Thoracic aorta (tissue), 2 donors: ENCODE measurements at regions not wholly inside any gene's neighbourhood (a gene's known extent, or its start where the extent isn't known, plus 50 kb on each side); places are given as distances from the start of the nearest gene placed in this dataset.

Source experiments
- ATAC-seq: fragments of 150-250 bp; one replicate; pipeline ENCODE4 v1.8.0; 2017; ENCODE audit warnings: low read depth; ENCODE audit not compliant: insufficient number of reproducible peaks, low FRiP score
- DNase-seq: peaks from one replicate; pipeline ENCODE4 v3.0.0-alpha.2; 2020; ENCODE audit warnings: low spot score
- H3K27ac ChIP-seq, 2 donors: fragments of 200-600 bp; sonication (generic); 1 replicate in 1 of 2; 2 replicates in 1 of 2; pipeline ENCODE4 v1.5.1; 2016; ENCODE audit warnings: mild to moderate bottlenecking in 2 of 2, moderate library complexity in 2 of 2
- H3K27me3 ChIP-seq: fragments of 200-600 bp; sonication (generic); replicated peaks from 2 replicates; pipeline ENCODE4 v1.6.0; 2016; ENCODE audit warnings: mild to moderate bottlenecking; ENCODE audit not compliant: insufficient read depth
- H3K36me3 ChIP-seq: fragments of 200-600 bp; sonication (generic); one replicate; pipeline ENCODE4 v1.5.1; 2016
- H3K4me1 ChIP-seq, 2 donors: fragments of 200-600 bp; sonication (generic); 1 replicate in 1 of 2; 2 replicates in 1 of 2; pipeline versions ENCODE4 v1.5.1 to v1.6.0; 2016; ENCODE audit warnings: low read depth in 2 of 2, mild to moderate bottlenecking in 1 of 2; ENCODE audit not compliant: control insufficient read depth in 1 of 2
- H3K4me3 ChIP-seq: fragments of 200-600 bp; sonication (generic); 2 replicates; pipeline ENCODE4 v1.5.1; 2016; ENCODE audit warnings: mild to moderate bottlenecking
- H3K9me3 ChIP-seq: fragments of 200-600 bp; sonication (generic); 2 replicates; pipeline ENCODE4 v1.5.1; 2016
- CTCF ChIP-seq: fragments of 200-600 bp; sonication (generic); IDR thresholded peaks from one replicate; pipeline ENCODE4 v1.5.1; 2019; ENCODE audit warnings: antibody characterized with exemption

GRCh38 chr12:30484658-30485057 is 211.0 kb downstream of the IPO8 start:
- ATAC-seq, result no peak
- Histone ChIP-seq H3K36me3 (no peaks in the 10 kb centered on the region), H3K27ac (no peak overlapping the region), H3K4me1 (no peaks in the 10 kb centered on the region), H3K4me3 (no peak overlapping the region), H3K9me3 (no peaks in the 10 kb centered on the region), H3K27me3 (no peaks in the 10 kb centered on the region)
- TF ChIP-seq CTCF, result no peak
- no peak for DNase-seq

GRCh38 chr12:30482650-30483049 is 213.0 kb downstream of the IPO8 start:
- Histone ChIP-seq H3K4me1 (no peaks in the 10 kb centered on the region), H3K27me3 (no peaks in the 10 kb centered on the region), H3K27ac (no peak overlapping the region), H3K4me3 (no peak overlapping the region), H3K9me3 (no peaks in the 10 kb centered on the region), H3K36me3 (no peaks in the 10 kb centered on the region)
- ATAC-seq, result no peak
- DNase-seq, result no peak
- no peak for TF ChIP-seq CTCF

GRCh38 chr12:30473274-30473673 is 222.4 kb downstream of the IPO8 start:
- Histone ChIP-seq H3K4me1 (no peaks in the 10 kb centered on the region), H3K27me3 (no peaks in the 10 kb centered on the region), H3K27ac (no peak overlapping the region), H3K36me3 (no peaks in the 10 kb centered on the region), H3K4me3 (no peak overlapping the region), H3K9me3 (no peaks in the 10 kb centered on the region)
- DNase-seq, result no peak
- no peak for TF ChIP-seq CTCF
- ATAC-seq, result no peak

GRCh38 chr12:30466093-30466585 is 229.5 kb downstream of the IPO8 start:
- Histone ChIP-seq H3K27ac (no peak overlapping the region), H3K9me3 (no peaks in the 10 kb centered on the region)
- no peak for TF ChIP-seq CTCF

GRCh38 chr12:30463636-30464035 is 232.0 kb downstream of the IPO8 start:
- no peaks in the 10 kb centered on the region for H3K9me3 ChIP-seq
- no peak for TF ChIP-seq CTCF
- H3K27ac ChIP-seq, result no peak overlapping the region
- DNase-seq (no peak), ATAC-seq (no peak)
- H3K4me3 ChIP-seq, result no peak overlapping the region
- no peaks in the 10 kb centered on the region for H3K4me1 ChIP-seq
- H3K27me3 ChIP-seq, result no peaks in the 10 kb centered on the region
- H3K36me3 ChIP-seq, result no peaks in the 10 kb centered on the region

More at GRCh38 chr12:30466093-30466585, 229.5 kb downstream of the IPO8 start:
- Histone ChIP-seq H3K4me3 (no peak overlapping the region), H3K27me3 (no peaks in the 10 kb centered on the region), H3K4me1 (no peaks in the 10 kb centered on the region), H3K36me3 (no peaks in the 10 kb centered on the region)
- ATAC-seq (no peak), DNase-seq (no peak)
